ENCODE measurements at regions not wholly inside any gene's neighbourhood (a gene's known extent, or its start where the extent isn't known, plus 50 kb on each side); places are given as distances from the start of the nearest gene placed in this dataset.

- no peak overlapping the region for H3K9ac ChIP-seq (replicated peaks in 1 of 4; ENCODE audit: extremely low read depth in 1 of 4, low read depth in 3 of 4, low read length in 3 of 4)
- no peak overlapping the region for H2BK12ac ChIP-seq (ENCODE audit: low read depth, low read length)
- no peaks in the 10 kb centered on the region for H3K36me3 ChIP-seq (ENCODE audit: control insufficient read depth in 2 of 4, insufficient read depth in 4 of 4, low read length in 3 of 4)
- H3K14ac ChIP-seq (ENCODE audit: insufficient read length): no peak overlapping the region
- ChIA-PET CTCF (ENCODE audit: partially characterized antibody) (interaction anchor here (0.7 to 2.1 kb wide), 14 partner anchors 9 to 233 kb away, joined by 3 to 9 read pairs (median 4); no protein-coding TSS in a partner anchor), POLR2A (ENCODE audit: partially characterized antibody) (no interaction called here)
- WGBS, 2 experiments (ENCODE audit: extremely low coverage in 1 of 2, insufficient coverage in 1 of 2, insufficient read length in 1 of 2, insufficient replicate concordance in 2 of 2, low coverage in 1 of 2, low lambda C conversion rate in 2 of 2, missing lambda C conversion rate in 1 of 2): 94% methylated on average over 5 of the region's 5 CpGs; no CpG with 5 or more reads in 1 of the 2 experiments
- no peak overlapping the region for H2AFZ ChIP-seq (ENCODE audit: low read length)
- no peak overlapping the region for H3K4me2 ChIP-seq (ENCODE audit: insufficient read depth in 1 of 2, low read depth in 2 of 2, low read length in 2 of 2)
- no peaks in the 10 kb centered on the region for H3K79me2 ChIP-seq (ENCODE audit: control insufficient read depth in 1 of 2, insufficient read depth in 2 of 2, low read length in 2 of 2)
- H3K27ac ChIP-seq (ENCODE audit: low read depth, low read length): no peak overlapping the region
- no peak overlapping the region for H2BK15ac ChIP-seq (ENCODE audit: low read length)
- H2AK5ac ChIP-seq (ENCODE audit: low read depth, low read length): no peak overlapping the region
- H2BK5ac ChIP-seq (ENCODE audit: low read depth, low read length): no peak overlapping the region
- H3K23ac ChIP-seq (ENCODE audit: insufficient read length): no peak overlapping the region
- no peak for FAIRE-seq
- no peaks in the 10 kb centered on the region; a peak in 2 of 7 replicates for H3K27me3 ChIP-seq (replicated peaks in 1 of 4; ENCODE audit: control insufficient read depth in 3 of 4, extremely low read depth in 1 of 4, insufficient read depth in 3 of 4, low read length in 3 of 4)
- no peak overlapping the region for H4K91ac ChIP-seq (replicated peaks; ENCODE audit: insufficient read length, low read length)
- H3K9me3 ChIP-seq (ENCODE audit: insufficient read depth in 2 of 2, low read depth in 1 of 2, low read length in 1 of 2): no peaks in the 10 kb centered on the region
- H3K56ac ChIP-seq (replicated peaks; ENCODE audit: insufficient read length, low read depth, low read length): no peak overlapping the region
- no peak overlapping the region for H2BK20ac ChIP-seq (ENCODE audit: low read length)
- H3K79me1 ChIP-seq (ENCODE audit: low read depth, low read length): no peaks in the 10 kb centered on the region
- H4K5ac ChIP-seq (ENCODE audit: insufficient read length, low read depth, low read length): no peak overlapping the region
- H3K4ac ChIP-seq (replicated peaks; ENCODE audit: insufficient read length, low read depth, low read length): no peak overlapping the region
- no peaks in the 10 kb centered on the region for H4K20me1 ChIP-seq (replicated peaks in 1 of 2; ENCODE audit: control insufficient read depth in 1 of 2, insufficient read depth in 2 of 2, low read length in 2 of 2)
- no peak for DNase-seq (ENCODE audit: low read depth in 1 of 2, low spot score in 2 of 2)
- no peak overlapping the region; the same call in 1 of the 2 replicates for H3K18ac ChIP-seq (ENCODE audit: extremely low read depth, low read length)
- no peak overlapping the region for H3K4me3 ChIP-seq (ENCODE audit: extremely low read depth in 1 of 4, insufficient read depth in 2 of 4, low read depth in 3 of 4, low read length in 4 of 4)
- H4K8ac ChIP-seq (ENCODE audit: extremely low read depth, insufficient read depth, low read length): no peak overlapping the region
- H3K23me2 ChIP-seq (ENCODE audit: low read depth, low read length): no peaks in the 10 kb centered on the region
- H3K4me1 ChIP-seq (replicated peaks in 1 of 4; ENCODE audit: control insufficient read depth in 3 of 4, insufficient read depth in 4 of 4, low read length in 3 of 4): peaks cover 15 to 28% (median 23%) of the 10 kb centered on the region in 4 experiments
- H2BK120ac ChIP-seq (replicated peaks; ENCODE audit: low read depth, low read length): no peak overlapping the region
- TF ChIP-seq POU5F1 (IDR thresholded peaks at IDR 0.05; ENCODE audit: low read depth, low read length): no peak
- no peak for TF ChIP-seq RFX5 (IDR thresholded peaks at IDR 0.05; ENCODE audit: borderline replicate concordance, low read depth, low read length)
- no peak for TF ChIP-seq CHD1 (IDR thresholded peaks at IDR 0.05; ENCODE audit: low read depth, low read length)
- no peak for TF ChIP-seq BRCA1 (IDR thresholded peaks at IDR 0.05; ENCODE audit: low read depth, low read length)
- TF ChIP-seq HDAC2 (IDR thresholded peaks at IDR 0.05; ENCODE audit: borderline replicate concordance in 1 of 2, low read depth in 2 of 2, low read length in 2 of 2): no peak
- TF ChIP-seq CBX8 (IDR thresholded peaks at IDR 0.05; ENCODE audit: borderline replicate concordance, low read depth, low read length): no peak
- TF ChIP-seq TBP (IDR thresholded peaks at IDR 0.05; ENCODE audit: low read depth, low read length): no peak
- no peak for TF ChIP-seq CEBPB (IDR thresholded peaks at IDR 0.05; ENCODE audit: low read depth, low read length)
- TF ChIP-seq TEAD4 (IDR thresholded peaks at IDR 0.05; ENCODE audit: low read depth, low read length): no peak
- no peak for TF ChIP-seq SIX5 (IDR thresholded peaks at IDR 0.05; ENCODE audit: low read depth, low read length)
- TF ChIP-seq GABPA (IDR thresholded peaks at IDR 0.05; ENCODE audit: borderline replicate concordance, insufficient read depth, low read length): no peak
- TF ChIP-seq KDM4A (IDR thresholded peaks at IDR 0.05; ENCODE audit: low read depth, low read length, severe bottlenecking): no peak
- no peak for TF ChIP-seq CHD2 (IDR thresholded peaks at IDR 0.05; ENCODE audit: low read length)
- TF ChIP-seq, protein P1, sequence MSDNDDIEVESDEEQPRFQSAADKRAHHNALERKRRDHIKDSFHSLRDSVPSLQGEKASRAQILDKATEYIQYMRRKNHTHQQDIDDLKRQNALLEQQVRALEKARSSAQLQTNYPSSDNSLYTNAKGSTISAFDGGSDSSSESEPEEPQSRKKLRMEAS (IDR thresholded peaks at IDR 0.05): no peak
- TF ChIP-seq PHF8 (conservative IDR thresholded peaks at IDR 0.05; ENCODE audit: low read depth, low read length): no peak
- no peak for TF ChIP-seq KDM1A (IDR thresholded peaks at IDR 0.05; ENCODE audit: borderline replicate concordance, low read length)
Observed at GRCh38 chr1:56434025-56434424, 145.3 kb downstream of the PLPP3 start.
